DMS53 (cell line): ENCODE measurements at regions not wholly inside any gene's neighbourhood (a gene's known extent, or its start where the extent isn't known, plus 50 kb on each side); places are given as distances from the start of the nearest gene placed in this dataset.

Source experiments
- DNase-seq: peaks from one replicate; lab custom pipeline; 2025; lab: John Stamatoyannopoulos, UW

DNA sequence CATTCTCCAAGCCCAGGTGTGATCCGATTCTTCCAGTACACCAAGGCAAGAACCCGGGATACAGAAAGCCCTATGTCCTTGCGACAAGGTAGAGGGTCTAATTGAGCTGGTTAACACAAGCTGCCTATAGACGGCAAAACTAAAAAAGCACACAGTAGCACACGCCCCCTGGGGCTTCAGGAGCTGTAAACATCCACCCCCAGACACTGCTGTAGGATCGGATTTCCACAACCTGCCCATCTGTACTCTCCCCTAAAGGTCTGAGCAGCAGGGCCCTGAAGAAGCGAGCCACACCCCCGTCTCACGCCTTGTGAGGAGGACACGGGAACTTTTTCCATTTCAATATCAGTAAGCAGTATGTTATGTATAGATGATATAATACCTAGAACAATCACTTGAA is 624.7 kb downstream of the BUD13 start:
- DNase-seq: peak; percentile 11

DNA sequence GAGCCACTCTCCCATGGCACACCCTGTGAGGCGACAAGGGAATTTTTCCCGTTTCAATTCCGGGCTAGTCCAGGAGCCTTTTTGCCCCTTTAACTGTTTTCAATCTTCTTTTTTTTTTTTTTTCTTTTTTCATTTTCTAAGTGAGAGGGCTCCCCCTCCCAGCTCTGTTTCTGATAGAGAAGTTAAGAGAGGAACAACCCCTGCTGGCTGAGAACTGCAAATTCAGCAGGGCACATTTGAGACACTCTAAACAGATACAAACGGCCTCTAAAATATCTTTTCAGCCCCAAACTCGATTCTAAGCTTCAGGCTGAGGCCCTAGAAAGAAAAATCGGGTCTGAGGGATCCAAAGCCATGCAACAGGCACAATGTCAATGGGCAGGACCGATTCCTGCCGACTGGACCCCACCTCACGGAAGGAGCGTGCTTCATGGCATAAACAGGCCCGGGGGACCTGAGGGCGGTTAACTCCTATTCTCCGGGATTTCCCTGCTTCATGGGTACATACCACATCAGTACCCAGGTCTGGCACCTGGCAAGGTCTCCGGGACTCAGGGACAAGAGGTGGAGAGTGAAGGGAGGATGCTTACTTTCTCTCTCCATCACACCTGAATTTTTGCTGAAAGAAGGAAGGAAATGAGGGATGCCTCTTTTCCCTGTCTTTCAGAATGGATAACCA is 627.5 kb downstream of the BUD13 start:
- DNase-seq: peak; percentile 29

DNA sequence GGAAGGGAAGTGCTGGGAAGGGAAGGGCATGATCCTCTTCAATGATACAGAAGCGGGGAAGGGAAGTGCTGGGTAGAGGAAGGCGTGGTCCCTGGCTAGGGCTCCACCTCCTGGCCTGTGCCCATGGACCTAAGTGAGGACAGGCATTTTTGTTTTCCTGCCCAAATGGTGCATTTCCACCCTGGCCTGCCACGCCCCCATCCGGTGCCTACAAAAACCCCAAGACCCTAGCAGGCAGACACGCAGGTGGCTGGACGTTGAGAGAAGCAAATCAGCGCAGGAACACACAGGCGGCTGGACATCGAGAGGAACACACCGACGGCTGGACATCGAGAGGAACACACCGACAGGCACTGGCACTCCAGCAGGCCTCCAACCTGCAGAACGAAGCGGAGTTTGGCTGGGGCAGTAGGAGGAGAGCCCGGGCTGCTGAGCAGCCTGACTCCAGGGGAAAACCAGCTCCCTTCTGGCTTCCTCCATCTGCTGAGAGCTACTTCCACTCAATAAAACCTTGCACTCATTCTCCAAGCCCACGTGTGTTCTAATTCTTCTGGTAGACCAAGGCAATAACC is 628.3 kb downstream of the BUD13 start:
- DNase-seq: peak; percentile 18

DNA sequence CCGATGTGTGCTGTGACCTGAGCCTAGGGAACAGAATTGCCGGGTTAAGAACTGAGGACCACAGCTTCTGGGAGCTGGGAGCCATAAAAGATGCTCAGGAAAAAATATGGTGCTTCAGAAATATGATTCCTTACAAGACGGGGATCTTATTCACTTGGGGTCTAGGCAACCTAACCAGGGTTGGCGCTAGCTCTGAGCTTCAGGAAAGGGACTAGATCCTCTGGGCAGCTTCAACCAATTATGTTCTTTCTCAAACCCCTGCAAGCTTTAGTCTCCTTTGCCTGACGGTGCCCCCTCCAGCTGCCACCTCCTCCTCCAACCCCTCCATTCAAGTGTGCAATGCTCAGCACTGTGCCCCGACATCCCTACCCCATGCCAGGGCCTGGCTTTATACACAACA is 634.1 kb upstream of the CADM1 start:
- no peak for DNase-seq

DNA sequence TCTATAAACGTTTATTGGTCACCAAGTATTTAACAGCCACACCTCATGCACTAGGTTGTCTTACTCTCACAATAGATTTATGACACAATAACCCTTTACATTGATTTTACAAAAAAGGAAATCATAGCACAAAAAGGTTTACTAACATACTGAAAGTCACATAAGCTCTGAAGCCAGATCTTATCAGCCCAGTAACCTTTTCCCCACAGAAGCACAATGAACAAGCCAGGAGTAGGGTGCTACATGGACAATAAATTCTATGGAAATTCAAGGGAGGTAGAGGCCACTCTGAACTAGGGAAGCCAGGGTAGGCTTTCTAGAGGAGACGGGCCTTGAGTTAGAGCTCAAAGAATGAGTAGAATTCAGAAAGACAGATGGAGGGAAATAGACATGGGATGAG is 633.5 kb upstream of the CADM1 start:
- no peak for DNase-seq

DNA sequence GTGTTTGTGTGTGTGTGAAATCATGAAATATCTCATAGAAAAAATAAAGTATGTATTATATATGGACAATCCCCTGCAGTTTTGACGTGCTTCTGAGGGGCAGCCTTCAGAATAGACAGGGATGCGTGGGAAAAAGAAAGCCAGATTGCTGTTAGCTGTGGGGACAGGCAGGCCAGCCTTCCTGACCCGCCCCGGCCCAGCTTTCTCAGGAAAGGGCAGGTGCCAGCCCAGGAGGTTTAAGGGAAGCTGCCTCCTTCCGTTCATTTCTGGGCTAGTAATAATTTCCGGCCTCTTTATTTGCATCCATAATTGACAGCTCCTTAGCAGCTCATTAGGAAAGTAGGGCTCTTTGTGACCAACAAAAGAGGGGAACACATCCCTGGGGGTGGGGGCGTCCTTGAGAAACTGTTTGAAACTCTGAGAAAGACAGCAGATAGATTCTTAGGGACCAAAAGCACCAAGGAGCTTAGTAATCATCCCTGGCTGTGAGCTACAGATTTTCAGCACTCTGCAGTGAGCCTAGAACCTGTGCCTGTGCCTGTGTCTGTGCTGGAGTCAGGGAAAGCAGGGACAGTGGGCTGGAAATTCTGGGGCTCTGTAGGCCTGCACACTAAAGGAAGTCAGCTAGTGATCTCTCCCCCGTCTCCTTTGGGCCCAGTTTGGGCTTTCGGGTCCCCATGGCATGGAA is 632.9 kb upstream of the CADM1 start:
- no peak for DNase-seq

DNA sequence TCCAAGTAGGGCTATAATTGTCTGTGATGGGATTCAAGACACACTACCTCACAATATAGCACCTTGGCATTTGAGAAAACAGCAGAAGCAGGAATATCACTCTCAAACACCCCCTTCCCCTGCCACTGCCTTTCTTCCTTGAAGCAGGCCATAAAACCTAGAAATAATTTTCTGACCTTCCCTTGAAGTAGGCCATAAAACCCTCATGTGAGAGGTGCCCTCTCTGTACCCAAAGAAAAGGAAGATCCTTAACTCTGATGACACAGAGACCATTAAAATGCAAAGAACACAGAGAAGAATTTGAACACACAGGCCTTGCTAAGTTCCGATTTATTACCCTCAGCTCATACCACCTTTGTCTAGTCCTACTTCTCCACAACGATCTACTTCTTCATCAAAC is 631.7 kb upstream of the CADM1 start:
- DNase-seq: no peak

DNA sequence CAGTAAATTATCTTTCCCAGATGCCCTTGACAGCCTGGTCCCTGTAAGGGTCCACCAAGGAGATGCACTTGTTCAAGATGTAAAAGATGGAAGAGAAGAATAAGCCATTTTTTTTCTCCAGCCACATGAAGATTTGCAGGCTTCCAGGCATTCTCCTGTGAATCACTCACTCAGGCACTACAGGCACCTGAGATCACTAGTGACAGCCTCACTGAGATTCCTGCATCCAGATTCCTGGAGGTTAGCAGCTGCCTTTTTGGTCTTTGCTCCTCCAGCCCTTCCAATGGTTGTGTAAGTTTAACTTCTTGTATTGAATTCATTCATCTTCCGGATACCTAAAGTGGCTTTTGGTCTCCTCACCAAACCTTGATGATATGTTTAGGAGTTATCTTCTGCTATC is 630.2 kb upstream of the CADM1 start:
- DNase-seq: no peak

DNA sequence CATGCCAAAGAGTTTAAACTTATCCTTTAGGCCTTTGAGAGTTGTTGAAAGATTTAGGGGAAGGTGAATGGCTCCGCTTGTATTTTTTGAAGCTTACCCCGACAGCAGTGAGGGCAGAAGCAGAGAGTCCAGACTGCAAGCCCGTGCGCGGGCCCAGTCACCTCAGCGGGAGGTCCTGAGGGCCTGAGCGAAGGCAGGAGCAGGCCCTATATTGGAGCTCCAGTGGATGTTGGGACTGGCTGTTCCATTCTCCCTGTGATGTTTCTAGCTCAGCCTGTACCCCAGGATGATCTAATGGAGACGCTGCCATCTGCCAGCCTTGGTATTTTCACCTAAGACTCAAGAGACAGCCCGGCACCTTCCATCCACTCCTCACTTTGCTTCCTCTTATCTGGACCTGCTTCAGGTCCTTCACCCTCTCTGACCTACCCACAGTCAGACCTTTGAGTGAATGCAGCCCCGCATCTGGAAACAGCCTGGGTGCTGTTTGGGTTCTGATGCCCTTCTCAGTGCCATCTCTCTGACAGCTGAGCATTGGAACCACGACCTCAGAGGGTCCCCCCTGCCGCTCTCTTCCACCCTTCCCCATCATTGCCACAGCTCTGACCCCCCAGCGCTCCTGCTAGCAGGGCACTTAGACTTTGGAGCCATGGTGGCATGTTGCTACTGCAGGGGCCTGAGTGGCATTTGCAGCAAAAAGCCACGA is 628.2 kb upstream of the CADM1 start:
- DNase-seq: no peak

DNA sequence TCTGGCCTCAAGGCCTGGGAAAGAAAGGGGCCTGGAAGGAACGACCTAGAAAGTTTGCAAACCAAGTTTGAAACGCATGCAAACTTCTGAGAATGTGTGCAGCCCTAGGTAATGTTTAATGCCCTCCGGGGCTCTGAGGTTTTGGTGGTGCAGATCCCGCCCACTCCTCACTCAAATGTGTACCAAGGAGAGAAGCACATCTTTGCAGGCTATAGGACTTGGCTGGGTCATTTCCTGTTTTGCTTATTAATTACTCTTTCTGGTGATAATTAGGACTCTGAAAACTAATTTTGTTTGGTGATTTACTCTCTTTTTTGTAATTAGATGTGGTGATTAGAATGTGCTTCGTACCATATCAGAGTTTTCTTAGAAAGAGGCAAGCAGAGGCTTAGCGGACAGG is 625.9 kb upstream of the CADM1 start:
- DNase-seq: no peak

DNA sequence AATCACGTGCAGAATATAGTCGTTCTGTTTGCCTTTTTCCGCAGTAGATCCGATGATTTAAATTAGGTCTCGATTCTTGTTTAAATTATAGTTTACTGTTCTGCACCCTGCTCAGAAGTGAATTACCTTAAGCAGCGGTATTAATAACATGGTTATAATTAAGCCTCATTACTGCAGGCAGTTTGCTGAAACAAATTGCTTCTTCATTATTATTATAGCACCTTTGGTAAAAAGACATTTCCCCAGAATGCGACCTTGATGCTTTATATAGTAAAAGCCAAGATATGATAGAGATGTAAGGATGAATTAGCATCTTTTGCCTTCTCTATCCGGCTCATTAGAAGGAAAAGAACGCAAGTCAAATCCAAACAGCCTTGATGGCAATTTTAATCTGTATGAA is 625.2 kb upstream of the CADM1 start:
- DNase-seq: no peak

DNA sequence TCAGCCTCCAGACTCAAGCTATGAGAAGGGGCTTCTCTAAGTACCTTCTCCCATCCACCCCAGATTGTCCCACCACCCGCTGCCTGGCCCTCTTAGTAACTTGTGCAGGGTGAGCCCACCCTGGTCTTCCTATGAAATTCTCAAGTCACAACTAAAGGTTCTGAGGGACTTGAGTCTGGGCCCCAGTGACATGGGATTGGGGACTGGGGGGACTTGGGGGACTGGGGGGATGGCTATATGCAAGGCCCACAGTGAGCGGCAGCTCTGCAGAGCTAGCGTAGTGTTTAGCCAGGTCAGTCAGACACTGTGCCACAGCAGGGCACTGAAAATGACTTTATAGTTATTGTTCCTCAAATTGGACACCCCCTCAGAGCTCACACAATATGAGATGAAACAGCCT is 622.3 kb upstream of the CADM1 start:
- no peak for DNase-seq

DNA sequence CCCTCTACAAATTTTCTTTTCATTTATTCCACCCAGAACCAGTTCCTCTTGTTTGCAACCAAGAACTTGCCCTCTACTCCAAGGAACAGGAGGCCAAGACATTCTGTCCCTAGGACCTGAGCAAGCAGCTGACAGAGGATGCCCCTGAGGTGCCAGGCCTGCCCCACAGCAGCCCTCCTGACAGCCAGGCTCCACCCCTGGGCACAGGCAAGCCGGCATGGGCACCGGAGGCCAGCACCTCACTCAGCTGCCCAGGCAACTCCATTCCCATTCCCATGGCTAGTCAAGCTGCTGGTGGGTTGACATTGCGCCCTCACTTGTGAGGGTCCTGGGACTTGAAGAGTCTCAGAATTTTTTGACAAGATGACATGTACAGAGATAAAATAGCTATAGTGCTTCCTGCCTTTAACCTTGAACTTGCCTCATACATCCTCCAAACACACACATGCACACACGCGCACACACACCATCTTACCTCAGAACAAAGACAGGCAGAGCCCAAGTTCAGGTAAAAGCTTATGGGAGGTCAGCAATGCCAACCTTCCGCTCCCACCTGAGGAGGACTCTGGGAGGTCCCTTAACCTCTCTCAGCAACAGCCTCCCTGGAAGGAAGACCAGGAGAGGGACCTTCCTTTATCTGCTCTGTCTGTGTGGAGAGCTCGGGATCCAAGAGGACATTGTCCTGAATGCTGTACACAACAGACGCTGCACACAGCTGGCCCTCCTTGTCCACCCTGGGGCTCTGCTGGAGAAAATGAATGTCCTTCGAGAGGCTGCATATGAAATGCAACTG is 620.9 kb upstream of the CADM1 start:
- no peak for DNase-seq

DNA sequence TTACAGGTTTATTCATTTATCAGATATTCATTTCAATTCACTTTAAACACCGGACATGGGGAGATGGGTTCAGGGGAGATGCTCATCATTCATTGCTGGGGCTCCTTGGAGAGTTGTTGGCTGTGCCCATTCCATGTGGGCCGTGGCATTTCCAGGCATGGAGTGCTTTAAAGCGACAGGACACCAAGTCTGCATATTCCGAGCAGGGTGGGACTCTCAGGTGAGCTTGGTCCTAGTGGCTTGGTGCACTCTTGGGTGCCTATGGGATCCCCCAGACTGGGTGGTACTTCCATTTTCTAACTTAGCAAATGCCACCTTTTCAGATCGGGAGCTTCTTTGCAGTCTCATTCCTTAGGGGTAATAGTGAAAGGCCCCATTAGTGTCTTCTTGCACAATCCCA is 619.5 kb upstream of the CADM1 start:
- DNase-seq: no peak

DNA sequence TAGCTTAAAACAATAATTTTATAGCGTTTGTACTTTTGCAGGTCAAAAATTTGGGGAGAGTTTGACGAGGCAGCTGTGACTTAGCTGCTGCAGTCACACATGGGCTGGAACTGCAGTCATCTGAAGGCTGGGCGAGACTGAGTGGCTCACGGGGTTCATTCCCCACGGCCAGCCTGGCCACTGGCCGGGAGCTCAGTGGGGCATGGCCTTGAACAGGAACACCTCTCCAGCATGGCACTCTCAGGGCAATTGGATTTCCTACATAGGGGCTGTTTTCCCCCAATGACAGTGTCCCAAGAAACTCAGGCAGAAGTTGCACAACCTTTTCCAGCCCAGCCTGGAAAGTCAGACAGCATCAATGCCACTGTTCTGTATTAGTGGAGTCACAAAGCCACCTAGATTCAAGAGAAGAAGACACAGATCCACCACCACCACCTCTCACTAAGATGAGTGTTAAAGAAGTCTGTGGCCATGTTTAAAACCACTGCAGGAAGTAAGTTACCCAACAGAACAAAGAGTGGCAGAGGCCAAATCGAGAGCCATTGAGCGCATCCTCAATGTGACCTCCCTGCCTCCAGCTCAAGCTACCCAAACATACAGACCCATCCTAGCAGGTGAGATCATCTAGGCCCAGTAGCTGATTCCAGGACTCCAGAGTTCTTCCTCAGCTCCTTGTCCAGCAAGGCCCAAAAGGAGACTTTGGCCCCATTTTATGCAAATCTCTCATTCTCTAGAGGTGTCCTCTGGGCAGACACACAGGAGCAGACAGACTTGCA is 618.7 kb upstream of the CADM1 start:
- no peak for DNase-seq

DNA sequence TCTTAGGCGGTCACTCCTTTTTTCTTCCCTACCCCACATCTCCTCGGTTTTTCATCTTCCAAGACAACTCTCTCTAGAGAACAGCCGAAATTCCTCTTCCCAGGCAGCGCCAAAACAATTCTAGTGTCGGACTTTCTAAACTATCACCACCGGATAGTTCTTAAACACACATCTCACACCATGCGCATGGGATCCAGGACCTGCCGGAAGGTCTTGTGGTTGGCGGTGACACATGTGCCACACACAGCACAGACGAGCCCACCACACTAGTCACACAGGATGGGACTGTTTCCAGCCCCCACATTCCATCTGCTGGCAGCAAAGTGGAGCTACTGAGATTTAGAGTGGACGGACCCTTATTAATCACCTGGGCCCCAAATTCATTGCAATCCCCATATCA is 614.9 kb upstream of the CADM1 start:
- no peak for DNase-seq

DNA sequence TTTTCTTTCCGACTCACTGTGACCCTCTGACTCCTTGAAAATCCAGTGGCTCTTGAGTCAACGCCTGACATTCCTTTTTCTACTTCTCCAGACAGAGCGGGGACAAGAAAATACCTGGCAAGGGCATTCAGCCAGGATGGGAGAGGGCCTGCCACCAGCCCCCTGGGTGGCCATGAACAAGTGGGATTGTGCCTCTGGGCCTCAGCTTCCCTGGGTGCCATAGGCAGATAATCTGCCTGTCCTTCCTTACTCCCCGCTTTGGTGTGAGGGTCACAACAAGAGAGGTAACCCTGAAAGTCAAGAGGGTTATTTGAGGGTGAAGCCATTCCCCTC is 613.9 kb upstream of the CADM1 start:
- DNase-seq: no peak

DNA sequence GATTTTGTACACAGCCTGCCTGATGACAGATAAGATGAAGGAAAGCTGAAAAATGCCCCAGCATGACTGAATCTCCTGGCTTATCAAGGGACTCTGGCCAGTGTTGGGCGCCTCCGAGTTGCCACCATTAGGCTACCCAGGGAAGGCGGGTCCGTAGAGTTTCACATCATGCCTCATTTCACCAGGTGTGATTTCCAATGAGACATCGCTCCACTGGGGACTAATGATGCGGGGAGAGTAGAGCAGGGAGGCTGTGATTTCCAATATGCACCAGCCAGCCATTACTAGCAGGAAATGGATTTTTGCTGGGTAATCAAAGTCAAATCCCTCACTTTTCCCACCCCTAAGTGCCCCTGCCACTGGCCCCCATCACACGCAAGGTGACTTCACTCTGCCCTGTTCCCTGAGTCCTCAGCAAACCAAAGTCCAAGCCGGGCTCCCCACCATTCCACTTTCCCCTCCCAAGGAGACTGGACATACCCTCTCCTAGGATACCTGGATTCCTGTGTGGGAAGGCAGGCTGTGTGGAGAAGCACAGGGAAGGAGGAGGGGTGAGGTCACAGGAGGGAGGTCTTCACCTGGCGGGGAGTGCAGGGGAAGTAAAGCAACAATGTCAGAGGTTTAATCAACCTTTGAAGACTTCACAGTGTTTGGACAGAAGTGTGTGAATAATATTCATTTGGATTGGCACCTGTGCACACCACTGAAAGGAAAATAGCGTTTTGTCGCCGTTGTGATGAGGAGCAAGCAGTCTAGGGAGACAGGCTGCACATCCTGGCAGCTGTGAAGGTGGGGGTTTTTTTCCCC is 613.3 kb upstream of the CADM1 start:
- no peak for DNase-seq

DNA sequence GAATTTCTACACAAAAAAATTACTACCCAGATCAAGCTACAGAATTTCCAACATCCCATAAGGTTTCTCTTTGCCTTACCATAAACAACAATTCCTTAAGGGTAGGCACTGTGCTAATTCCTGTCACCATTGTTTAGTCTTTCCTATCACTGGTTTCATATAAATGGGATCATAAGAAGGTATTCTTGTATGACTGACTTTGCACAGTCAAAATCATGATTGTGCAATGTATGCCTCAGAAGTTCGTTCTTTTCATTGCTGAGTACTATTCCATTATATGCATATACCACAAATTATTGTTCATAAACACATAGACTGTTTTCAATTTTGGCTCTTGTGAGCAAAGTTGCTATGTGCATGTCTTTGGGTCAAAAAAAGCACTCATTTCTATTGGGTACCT is 611.6 kb upstream of the CADM1 start:
- DNase-seq: no peak

DNA sequence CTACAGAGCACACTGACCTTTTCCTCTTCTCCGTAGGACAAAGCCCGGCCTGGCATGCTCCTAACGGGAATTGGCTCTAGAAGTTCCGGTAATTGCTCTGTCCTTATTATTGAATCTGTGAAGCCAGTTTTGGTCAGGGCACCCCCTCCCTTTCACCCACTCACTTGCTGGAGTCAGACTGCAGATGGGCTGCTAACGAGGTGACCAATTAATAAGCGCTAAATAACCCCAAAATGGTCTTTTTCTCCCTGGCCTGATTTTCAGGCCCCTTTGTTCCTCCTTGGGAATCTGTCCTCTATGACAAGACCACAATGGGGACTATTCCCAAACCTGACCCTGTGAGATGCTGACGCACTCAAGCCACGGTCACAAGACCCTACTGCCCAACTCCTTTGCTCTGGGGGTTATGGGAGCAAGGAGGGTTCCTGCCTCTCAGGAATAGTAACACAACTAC is 610.0 kb upstream of the CADM1 start:
- no peak for DNase-seq
